ENCODE measurements at regions not wholly inside any gene's neighbourhood (a gene's known extent, or its start where the extent isn't known, plus 50 kb on each side); places are given as distances from the start of the nearest gene placed in this dataset.
"Not testable (repeated sequence)": the region's sequence is repeated elsewhere in the genome, so short reads cannot be mapped to it uniquely, and the experiment has no call there.

DNA sequence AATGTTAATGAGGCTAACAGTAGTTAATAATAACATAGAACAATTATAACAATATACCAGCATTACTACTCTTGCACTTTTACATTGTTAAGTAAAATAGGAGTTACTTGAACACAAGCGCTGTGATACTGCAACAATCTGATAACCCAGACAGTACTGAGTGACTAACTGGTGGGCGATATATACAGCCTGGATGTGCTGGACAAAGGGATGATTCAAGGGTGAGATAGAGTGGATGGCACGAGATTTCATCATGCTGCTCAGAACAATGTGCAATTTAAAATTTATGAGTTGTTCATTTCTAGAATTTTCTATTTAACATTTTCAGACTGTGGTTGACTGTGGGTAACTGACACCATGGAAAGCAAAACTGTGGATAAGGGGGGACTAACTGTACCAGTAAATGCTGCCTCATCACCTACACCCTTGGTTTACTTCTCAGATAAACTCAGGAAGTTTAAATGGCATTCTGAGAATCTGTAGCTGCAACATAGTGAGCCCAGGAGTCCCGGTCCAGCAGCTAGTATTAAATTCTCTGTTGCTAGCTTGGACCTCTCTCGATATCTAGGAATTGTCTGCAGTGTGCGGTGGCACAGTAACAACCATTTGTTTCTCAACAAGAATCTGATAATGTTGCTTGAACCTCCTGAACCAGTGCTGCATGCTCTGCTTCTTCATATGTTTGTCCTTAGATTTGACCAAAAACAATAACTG is 80.9 kb upstream of the SEC22B start:
- not testable (repeated sequence) for TF ChIP-seq CREB1 (IDR thresholded peaks at IDR 0.05); CREB1 (CRISPR knock-in tag; IDR thresholded peaks at IDR 0.05); RNF2 (conservative IDR thresholded peaks at IDR 0.05; ENCODE audit: low read depth); POLR2A (IDR thresholded peaks at IDR 0.05; ENCODE audit: insufficient read depth in 1 of 2, low read depth in 2 of 2, low read length in 2 of 2); ATF7-NPFF (CRISPR knock-in tag; IDR thresholded peaks at IDR 0.05; ENCODE audit: low read depth); NAIF1 (CRISPR knock-in tag; IDR thresholded peaks at IDR 0.05; ENCODE audit: borderline replicate concordance); BRCA1 (CRISPR knock-in tag; IDR thresholded peaks at IDR 0.05); ZSCAN30 (CRISPR knock-in tag; IDR thresholded peaks at IDR 0.05); ZSCAN20 (CRISPR knock-in tag; IDR thresholded peaks at IDR 0.05; ENCODE audit: borderline replicate concordance); ZNF235 (CRISPR knock-in tag; IDR thresholded peaks at IDR 0.05; ENCODE audit: borderline replicate concordance); NCOA1 (CRISPR knock-in tag; IDR thresholded peaks at IDR 0.05); MAZ (IDR thresholded peaks at IDR 0.05; ENCODE audit: borderline replicate concordance, low read depth, low read length); MAZ (CRISPR knock-in tag; IDR thresholded peaks at IDR 0.05; ENCODE audit: low read depth)
- TF ChIP-seq, protein P1, sequence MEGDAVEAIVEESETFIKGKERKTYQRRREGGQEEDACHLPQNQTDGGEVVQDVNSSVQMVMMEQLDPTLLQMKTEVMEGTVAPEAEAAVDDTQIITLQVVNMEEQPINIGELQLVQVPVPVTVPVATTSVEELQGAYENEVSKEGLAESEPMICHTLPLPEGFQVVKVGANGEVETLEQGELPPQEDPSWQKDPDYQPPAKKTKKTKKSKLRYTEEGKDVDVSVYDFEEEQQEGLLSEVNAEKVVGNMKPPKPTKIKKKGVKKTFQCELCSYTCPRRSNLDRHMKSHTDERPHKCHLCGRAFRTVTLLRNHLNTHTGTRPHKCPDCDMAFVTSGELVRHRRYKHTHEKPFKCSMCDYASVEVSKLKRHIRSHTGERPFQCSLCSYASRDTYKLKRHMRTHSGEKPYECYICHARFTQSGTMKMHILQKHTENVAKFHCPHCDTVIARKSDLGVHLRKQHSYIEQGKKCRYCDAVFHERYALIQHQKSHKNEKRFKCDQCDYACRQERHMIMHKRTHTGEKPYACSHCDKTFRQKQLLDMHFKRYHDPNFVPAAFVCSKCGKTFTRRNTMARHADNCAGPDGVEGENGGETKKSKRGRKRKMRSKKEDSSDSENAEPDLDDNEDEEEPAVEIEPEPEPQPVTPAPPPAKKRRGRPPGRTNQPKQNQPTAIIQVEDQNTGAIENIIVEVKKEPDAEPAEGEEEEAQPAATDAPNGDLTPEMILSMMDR (CRISPR knock-in tag; IDR thresholded peaks at IDR 0.05), result not testable (repeated sequence)
- TF ChIP-seq, protein P2, sequence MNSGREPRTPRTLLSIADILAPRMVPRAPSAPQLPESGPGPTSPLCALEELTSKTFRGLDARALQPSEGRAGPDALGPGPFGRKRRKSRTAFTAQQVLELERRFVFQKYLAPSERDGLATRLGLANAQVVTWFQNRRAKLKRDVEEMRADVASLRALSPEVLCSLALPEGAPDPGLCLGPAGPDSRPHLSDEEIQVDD (CRISPR knock-in tag; IDR thresholded peaks at IDR 0.05; ENCODE audit: borderline replicate concordance), result not testable (repeated sequence)
- TF ChIP-seq, protein P3, sequence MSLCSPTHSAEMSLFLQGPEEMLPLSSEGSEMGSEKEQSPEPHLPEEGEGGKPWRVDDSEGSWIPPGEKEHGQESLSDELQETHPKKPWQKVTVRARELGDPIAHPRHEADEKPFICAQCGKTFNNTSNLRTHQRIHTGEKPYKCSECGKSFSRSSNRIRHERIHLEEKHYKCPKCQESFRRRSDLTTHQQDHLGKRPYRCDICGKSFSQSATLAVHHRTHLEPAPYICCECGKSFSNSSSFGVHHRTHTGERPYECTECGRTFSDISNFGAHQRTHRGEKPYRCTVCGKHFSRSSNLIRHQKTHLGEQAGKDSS (CRISPR knock-in tag; IDR thresholded peaks at IDR 0.05; ENCODE audit: borderline replicate concordance, low read depth), result not testable (repeated sequence)

Measured in HepG2 (cell line).